Right cardiac atrium (tissue), 5 donors: ENCODE measurements at regions not wholly inside any gene's neighbourhood (a gene's known extent, or its start where the extent isn't known, plus 50 kb on each side); places are given as distances from the start of the nearest gene placed in this dataset.
"Not testable (repeated sequence)": the region's sequence is repeated elsewhere in the genome, so short reads cannot be mapped to it uniquely, and the experiment has no call there.

Source experiments
- ATAC-seq, 2 donors: fragments of 200-7000 bp; cut with Tn5 transposase; one replicate each; pipeline versions ENCODE4 v1.8.0 to v1.9.1; 2020; ENCODE audit warnings: moderate library complexity in 2 of 2, mild to moderate bottlenecking in 1 of 2
- DNase-seq, 3 donors: peaks; one replicate each; pipeline ENCODE4 v3.0.0-alpha.2; 2020
- H3K27ac ChIP-seq: one replicate; pipeline ENCODE4 v1.5.1; 2013; ENCODE audit warnings: mild to moderate bottlenecking, low read length, control low read depth, moderate library complexity
- H3K27me3 ChIP-seq: one replicate; pipeline ENCODE4 v1.6.1; 2013; ENCODE audit not compliant: control insufficient read depth, insufficient read depth
- H3K4me1 ChIP-seq: one replicate; pipeline ENCODE4 v1.6.1; 2013; ENCODE audit warnings: low read length; ENCODE audit not compliant: control insufficient read depth, insufficient read depth
- H3K4me3 ChIP-seq: one replicate; pipeline ENCODE4 v1.5.1; 2013; ENCODE audit warnings: low read length, control low read depth
- H3K9me3 ChIP-seq: one replicate; pipeline ENCODE4 v1.6.1; 2013; ENCODE audit warnings: low read length; ENCODE audit not compliant: control insufficient read depth
- WGBS: extraction: QIAGEN DNeasy Blood & Tissue Kit; methylation state at CpG from one replicate; pipeline ENCODE4 v1.1.7; 2013; 5-methylcytosine and 5-hydroxymethylcytosine counted together
- intact Hi-C, 4 donors: fragments of 100-400 bp; cut with DNase I; formaldehyde crosslinking; loops; one replicate each; pipeline versions ENCODE4 v1.11.0 to v1.14.0; 2022 to 2023
- donor health status: healthy with polysubstance abuse.
- donor health status: DM: no; HTN: yes; CAD: no.
- donor health status: DM: no; HTN: no; CAD: no.
- donor health status: DM: no; HTN: yes; CAD: no; lungs with severe emphysema.
- donor health status: DM: yes; HTN: yes; CAD: no.

- H3K27ac ChIP-seq, result no peak overlapping the region
- no peaks in the 10 kb centered on the region for H3K27me3 ChIP-seq
- DNase-seq (no peak), ATAC-seq (no peak)
- intact Hi-C loops, result no loop called here
- no peaks in the 10 kb centered on the region for H3K9me3 ChIP-seq
- 47% methylated on average over 15 of the region's 15 CpGs for WGBS
- no peak overlapping the region for H3K4me3 ChIP-seq
- peaks cover 2% of the 10 kb centered on the region for H3K4me1 ChIP-seq
These were observed 258.2 kb upstream of the IRS2 start for GRCh38 chr13:110044551-110045111.

GRCh38 chr13:110042253-110042950 is 256.0 kb upstream of the IRS2 start:
- Histone ChIP-seq H3K9me3 (no peaks in the 10 kb centered on the region), H3K4me3 (no peak overlapping the region), H3K27ac (no peak overlapping the region), H3K27me3 (no peaks in the 10 kb centered on the region), H3K4me1 (no peaks in the 10 kb centered on the region)
- 76% methylated on average over 14 of the region's 14 CpGs for WGBS
- intact Hi-C loops, result no loop called here
- DNase-seq (no peak), ATAC-seq (no peak)

- H3K27me3 ChIP-seq, ATAC-seq, DNase-seq, H3K4me1 ChIP-seq, intact Hi-C loops, H3K9me3 ChIP-seq, H3K4me3 ChIP-seq, H3K27ac ChIP-seq: not testable (repeated sequence)
- WGBS, result 97% methylated on average over 4 of the region's 4 CpGs
These were observed 255.3 kb upstream of the IRS2 start for GRCh38 chr13:110041638-110042037.

- no peaks in the 10 kb centered on the region for H3K9me3 ChIP-seq
- ATAC-seq, result no peak
These were observed 251.7 kb upstream of the IRS2 start for GRCh38 chr13:110037925-110038573.

GRCh38 chr13:110036060-110036459 is 249.7 kb upstream of the IRS2 start:
- DNase-seq (no peak), ATAC-seq (no peak)
- no peaks in the 10 kb centered on the region for H3K4me1 ChIP-seq
- H3K4me3 ChIP-seq, result no peak overlapping the region
- no peaks in the 10 kb centered on the region for H3K27me3 ChIP-seq
- no peak overlapping the region for H3K27ac ChIP-seq
- intact Hi-C loops, result no loop called here
- WGBS, result 87% methylated on average over 3 of the region's 3 CpGs
- H3K9me3 ChIP-seq, result no peaks in the 10 kb centered on the region

More at GRCh38 chr13:110037925-110038573, 251.7 kb upstream of the IRS2 start:
- Histone ChIP-seq H3K27me3 (no peaks in the 10 kb centered on the region), H3K4me3 (no peak overlapping the region), H3K27ac (no peak overlapping the region), H3K4me1 (no peaks in the 10 kb centered on the region)
- DNase-seq, result no peak
- 86% methylated on average over 2 of the region's 2 CpGs for WGBS
- intact Hi-C loops, result no loop called here

- H3K27me3 ChIP-seq, result no peaks in the 10 kb centered on the region
- H3K9me3 ChIP-seq, result no peaks in the 10 kb centered on the region
- DNase-seq (no peak), ATAC-seq (no peak)
- intact Hi-C loops, result no loop called here
- 76% methylated on average over 4 of the region's 4 CpGs for WGBS
- no peak overlapping the region for H3K4me3 ChIP-seq
- no peaks in the 10 kb centered on the region for H3K4me1 ChIP-seq
- H3K27ac ChIP-seq, result no peak overlapping the region
These were observed 247.7 kb upstream of the IRS2 start for GRCh38 chr13:110034031-110034549.

GRCh38 chr13:110032969-110033368 is 246.6 kb upstream of the IRS2 start:
- no peaks in the 10 kb centered on the region for H3K9me3 ChIP-seq
- intact Hi-C loops, result no loop called here
- H3K4me3 ChIP-seq, result no peak overlapping the region
- ATAC-seq, result no peak
- DNase-seq, result no peak
- no peaks in the 10 kb centered on the region for H3K27me3 ChIP-seq
- H3K4me1 ChIP-seq, result no peaks in the 10 kb centered on the region
- no peak overlapping the region for H3K27ac ChIP-seq
- 70% methylated on average over 5 of the region's 5 CpGs for WGBS

GRCh38 chr13:110030394-110030928 is 244.1 kb upstream of the IRS2 start:
- ATAC-seq (no peak), DNase-seq (no peak)
- intact Hi-C loops, result no loop called here
- no peaks in the 10 kb centered on the region for H3K27me3 ChIP-seq
- no peak overlapping the region for H3K27ac ChIP-seq
- H3K4me3 ChIP-seq, result no peak overlapping the region
- no peaks in the 10 kb centered on the region for H3K4me1 ChIP-seq
- 79% methylated on average over 7 of the region's 7 CpGs for WGBS
- H3K9me3 ChIP-seq, result no peaks in the 10 kb centered on the region

- H3K27ac ChIP-seq, result no peak overlapping the region
- H3K9me3 ChIP-seq, result no peaks in the 10 kb centered on the region
- no peaks in the 10 kb centered on the region for H3K4me1 ChIP-seq
- intact Hi-C loops, result no loop called here
- DNase-seq, result no peak
- no peak overlapping the region for H3K4me3 ChIP-seq
- H3K27me3 ChIP-seq, result no peaks in the 10 kb centered on the region
- WGBS, result 83% methylated on average over 7 of the region's 7 CpGs
- no peak for ATAC-seq
These were observed 242.6 kb upstream of the IRS2 start for GRCh38 chr13:110028838-110029621.

- WGBS, result 69% methylated on average over 4 of the region's 4 CpGs
- H3K4me3 ChIP-seq, result no peak overlapping the region
- no peak overlapping the region for H3K27ac ChIP-seq
These were observed 241.9 kb upstream of the IRS2 start for GRCh38 chr13:110028311-110028710.

More at GRCh38 chr13:110028311-110028710, 241.9 kb upstream of the IRS2 start:
- DNase-seq, result no peak
- H3K9me3 ChIP-seq, result no peaks in the 10 kb centered on the region
- no peak for ATAC-seq
- H3K4me1 ChIP-seq, result peaks cover 5% of the 10 kb centered on the region
- intact Hi-C loops, result no loop called here
- no peaks in the 10 kb centered on the region for H3K27me3 ChIP-seq
